ENCODE measurements at regions not wholly inside any gene's neighbourhood (a gene's known extent, or its start where the extent isn't known, plus 50 kb on each side); places are given as distances from the start of the nearest gene placed in this dataset.

GRCh38 chr3:55144015-55144673 is 216.3 kb upstream of the LRTM1 start:
- TF ChIP-seq CTCF (IDR thresholded peaks at IDR 0.05): no peak
- TF ChIP-seq POLR2AphosphoS5 (IDR thresholded peaks at IDR 0.05): no peak
- TF ChIP-seq POLR2A (IDR thresholded peaks at IDR 0.05): no peak
